ENCODE measurements at regions not wholly inside any gene's neighbourhood (a gene's known extent, or its start where the extent isn't known, plus 50 kb on each side); places are given as distances from the start of the nearest gene placed in this dataset.

DNA sequence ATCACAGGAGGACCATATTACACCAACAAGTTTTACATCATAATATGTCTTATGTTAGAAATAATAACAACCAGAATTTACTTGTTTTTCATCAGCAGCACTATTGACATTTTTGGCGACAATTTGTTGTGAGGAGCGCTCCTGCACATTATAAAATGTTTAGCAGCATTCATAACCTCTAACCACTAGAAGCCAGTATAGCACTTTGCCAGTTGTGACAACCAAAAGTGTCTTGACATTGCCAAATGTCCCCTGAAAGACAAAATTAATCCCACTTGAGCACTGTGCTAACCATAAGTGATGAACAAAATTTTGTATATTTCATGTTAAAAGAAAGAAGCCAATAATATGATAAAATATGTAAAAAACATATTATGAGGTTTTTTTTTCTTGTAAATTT, 356.9 kb upstream of the LMO3 start:
- peak; percentile 26 for DNase-seq

DNA sequence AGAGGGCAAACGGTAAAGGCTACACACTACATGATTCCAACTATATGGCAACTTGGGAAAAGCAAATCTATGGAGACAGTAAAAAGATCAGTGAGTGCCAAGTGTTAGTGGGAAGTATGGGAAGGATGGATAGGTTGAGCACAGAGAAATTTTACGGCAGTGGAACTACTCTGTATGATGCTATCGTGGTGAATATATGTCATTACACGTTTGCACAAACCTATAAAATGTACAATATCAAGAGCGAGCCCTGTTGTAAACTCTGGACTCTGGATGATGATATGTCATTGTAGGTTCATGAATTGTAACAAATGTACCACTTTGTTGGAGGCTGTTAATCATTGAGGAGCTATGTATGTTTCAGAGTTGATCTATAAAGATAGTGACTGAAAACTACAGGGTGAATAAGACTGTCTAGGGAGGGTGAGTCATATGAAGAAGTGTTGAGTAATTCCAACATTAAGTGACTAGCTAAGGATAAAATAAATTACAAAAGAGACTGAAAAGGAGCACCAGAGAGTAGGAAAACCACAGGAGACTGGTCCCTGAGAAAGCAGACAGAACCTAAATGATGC, 349.2 kb upstream of the LMO3 start:
- DNase-seq: peak; percentile 9

DNA sequence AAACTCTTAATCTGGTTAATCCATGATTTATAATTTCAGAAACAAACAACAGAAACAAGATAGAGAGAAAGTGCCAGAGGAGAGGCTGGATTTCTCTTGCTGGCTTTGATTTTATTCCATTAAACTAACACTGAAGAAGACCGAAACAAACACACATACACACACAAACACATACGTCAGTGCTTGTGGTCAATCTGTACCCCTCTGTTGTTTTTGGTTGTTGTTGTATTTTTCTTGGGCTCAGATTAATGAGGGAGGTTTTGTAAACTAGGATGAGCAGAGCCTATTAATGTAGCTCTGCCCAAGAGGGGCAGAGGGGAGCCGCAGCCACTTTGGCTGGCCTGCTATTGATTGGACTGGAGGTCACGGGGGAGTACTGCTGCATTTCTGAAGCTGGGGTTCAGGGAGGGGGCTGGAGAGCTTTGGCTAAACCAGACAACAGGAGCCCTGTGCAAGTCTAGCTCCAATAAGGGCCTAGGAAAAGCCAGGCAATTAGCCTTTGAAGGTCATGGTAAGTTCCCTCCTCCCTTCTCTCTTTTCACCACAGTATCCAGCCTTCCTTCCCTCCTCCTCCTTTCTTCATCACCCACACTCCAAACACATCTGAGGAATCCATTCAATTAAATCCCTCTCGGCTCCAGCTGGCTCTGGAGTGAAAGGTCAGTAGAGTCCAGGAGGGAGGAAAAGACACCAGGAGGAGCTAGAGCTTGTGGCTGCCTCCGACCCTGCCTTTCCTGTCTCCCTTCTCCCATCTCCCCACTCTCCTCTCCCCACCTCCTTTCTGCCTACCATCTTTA, 344.1 kb upstream of the LMO3 start:
- no peak for DNase-seq

- no peak for DNase-seq
These were observed 343.4 kb upstream of the LMO3 start for GRCh38 chr12:16949371-16949770.

- no peak for DNase-seq
These were observed 340.7 kb upstream of the LMO3 start for GRCh38 chr12:16946704-16947103.

DNA sequence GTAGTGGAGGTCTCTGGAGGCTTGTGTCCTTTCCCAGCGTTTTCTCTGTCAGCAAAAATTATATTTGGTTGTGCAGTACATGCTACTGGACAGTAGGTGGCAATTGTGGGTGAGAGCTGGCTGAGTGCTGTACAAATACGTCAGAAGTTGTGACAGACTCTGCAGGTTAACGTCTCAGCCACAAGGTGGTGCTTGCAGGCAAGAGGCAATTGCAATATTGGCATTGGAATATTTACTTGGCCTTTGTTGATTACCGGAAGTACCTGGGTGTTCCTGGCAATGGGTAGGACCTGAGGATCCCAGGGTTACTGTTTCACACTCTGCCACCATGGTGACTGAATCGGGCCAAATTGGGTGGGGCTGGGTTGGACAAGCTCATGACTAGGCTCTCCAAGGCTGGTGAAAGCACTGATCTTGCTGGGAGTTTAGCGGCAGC, 333.9 kb upstream of the LMO3 start:
- peak; percentile 99 for DNase-seq

GRCh38 chr12:16927259-16927658, 321.3 kb upstream of the LMO3 start:
- DNase-seq: no peak

GRCh38 chr12:16920451-16920850, 314.5 kb upstream of the LMO3 start:
- peak; percentile 53 for DNase-seq

DNA sequence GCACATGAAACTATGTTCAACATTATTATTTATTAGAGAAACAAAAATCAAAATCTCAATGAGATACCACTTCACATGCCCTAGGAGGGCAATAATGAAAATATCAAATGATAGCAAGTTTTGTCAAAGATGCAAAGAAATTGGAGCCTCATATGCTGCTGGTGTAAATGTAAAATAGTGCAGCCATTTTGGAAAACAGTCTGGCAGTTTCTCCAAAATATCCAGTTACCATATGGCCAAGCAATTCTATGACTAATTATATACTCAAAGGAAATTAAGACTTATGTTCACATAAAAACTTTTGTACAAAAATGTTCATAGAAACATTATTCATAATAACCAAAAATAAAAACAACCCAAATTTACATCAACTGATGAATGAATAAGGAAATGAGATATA, 313.6 kb upstream of the LMO3 start:
- no peak for DNase-seq

- no peak for DNase-seq
These were observed 308.9 kb upstream of the LMO3 start for GRCh38 chr12:16914853-16915252.

DNA sequence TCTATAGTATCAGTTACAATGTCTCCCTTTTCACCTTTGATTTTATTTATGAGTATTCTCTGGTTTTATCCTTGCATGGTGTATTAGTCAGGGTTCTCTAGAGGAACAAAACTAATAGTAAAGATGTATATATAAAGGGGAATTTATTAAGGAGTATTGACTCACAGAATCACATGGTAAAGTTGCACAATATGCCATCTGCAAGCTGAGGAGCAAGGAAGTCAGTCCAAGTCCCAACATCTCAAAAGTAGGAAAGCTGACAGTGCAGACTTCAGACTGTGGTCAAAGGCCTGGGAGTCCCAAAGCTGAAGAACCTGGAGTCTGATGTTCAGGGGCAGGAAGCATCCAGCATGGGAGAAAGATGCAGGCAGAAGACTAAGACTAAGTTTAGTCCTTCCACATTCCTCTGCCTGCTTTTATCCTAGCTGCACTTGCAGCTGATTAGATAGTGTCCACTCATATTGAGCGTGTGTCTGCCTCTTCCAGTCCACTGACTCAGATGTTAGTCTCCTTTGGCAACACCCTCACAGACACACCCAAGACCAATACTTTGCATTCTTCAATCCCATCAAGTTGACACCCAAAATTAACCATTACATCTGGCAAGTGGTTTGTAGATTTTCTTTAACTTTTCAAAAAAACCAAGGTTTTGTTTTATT, 308.0 kb upstream of the LMO3 start:
- no peak for DNase-seq

DNA sequence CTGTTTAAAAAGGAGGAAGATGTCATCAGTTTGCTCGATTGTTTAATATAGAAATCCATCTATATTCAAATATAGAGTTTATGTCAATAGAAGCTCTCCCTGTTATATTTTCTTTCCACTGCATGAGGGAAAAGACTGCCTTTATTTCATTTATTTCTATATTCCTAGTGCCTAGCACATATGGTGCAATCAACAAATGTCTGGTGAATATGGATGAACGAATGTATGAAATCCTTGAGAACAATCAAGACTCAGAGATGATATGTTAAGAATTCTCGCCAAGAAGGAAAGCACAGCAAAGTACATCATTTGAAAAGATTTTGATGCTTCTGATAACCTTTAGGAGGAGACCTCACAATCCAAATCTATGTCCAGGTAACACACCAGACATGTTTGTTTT, 296.0 kb upstream of the LMO3 start:
- DNase-seq: no peak

- no peak for DNase-seq
These were observed 287.5 kb upstream of the LMO3 start for GRCh38 chr12:16893426-16893825.

DNA sequence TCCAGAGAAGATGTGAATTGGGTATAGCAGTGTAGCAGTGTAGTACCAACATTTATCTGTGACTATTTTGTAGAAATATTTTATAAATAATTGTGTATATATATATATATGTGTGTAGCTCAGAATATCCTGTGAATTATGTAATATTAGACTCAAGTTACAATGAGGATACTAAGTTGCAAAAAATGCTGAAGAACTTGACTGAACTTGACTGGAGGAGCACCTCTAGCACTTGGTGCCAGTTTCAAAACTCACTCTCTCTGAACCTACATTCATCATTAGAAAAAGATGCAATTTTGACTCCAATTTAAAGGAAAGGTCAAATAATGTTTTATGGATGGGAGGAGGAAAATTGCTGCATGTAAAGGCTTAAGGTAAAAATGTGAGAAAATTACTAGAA, 285.7 kb upstream of the LMO3 start:
- DNase-seq: no peak

DNA sequence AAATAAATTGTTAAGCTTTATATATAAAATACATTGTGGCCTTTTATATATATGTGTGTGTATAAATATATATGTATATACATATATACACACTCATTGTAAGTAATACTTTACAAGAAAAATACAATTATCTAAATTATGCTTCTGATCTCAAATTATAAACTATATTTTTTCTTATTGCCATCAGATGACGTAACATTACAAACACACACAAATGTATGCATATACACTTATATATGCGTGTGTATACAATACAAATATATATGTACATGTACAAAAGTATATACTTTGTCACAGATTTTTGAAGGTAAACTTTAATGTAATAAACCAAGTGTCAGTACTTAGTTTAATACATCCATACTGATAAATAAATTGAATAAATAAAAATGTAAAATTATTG, 278.9 kb upstream of the LMO3 start:
- DNase-seq: no peak

DNA sequence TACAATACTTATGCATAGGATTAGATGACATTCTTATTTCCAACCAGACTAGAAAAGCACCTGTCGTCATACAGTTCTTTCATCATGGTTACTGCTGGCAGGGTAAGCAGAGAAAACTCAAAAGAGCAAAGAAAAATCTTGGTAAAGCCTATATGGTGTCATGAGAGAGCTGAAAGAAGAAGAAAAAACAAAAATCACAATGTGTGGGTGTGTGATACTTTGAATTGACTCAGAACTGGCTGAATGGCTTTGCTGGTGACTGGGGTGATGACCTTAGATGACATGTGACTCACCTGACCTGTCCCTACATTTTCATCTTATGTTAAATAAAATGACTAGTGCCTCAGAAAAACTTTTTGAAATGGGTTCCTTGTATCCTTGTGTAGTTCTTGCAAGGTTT, 278.1 kb upstream of the LMO3 start:
- DNase-seq: peak; percentile 25

DNA sequence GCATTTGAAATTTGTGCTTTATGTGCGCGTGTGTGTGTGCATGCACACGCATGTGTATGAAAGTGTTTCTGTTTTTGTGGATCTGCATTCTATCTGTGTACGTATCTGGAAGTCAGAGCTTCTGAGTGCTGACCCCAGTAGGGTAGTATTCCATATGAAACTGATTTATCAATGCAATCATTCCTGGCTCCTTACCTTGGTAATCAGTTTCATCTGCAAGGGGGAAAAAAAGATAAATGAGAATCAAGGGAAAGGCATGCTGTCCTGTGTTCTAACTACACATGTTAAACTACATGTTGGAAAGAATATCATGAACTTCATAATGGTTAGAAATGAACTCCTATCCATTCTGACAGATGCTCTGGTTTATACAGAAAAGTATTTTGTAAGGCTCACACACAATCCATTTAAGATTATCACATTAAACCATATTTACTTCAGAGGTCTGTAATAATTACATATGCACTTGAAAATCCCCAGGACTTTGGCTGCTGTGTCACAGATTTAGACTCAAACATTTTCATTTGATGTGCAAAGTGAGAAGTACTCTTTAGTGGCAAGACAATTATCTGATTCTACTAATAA, 276.1 kb upstream of the LMO3 start:
- no peak for DNase-seq

- no peak for DNase-seq
These were observed 274.9 kb upstream of the LMO3 start for GRCh38 chr12:16880864-16881285.

- no peak for DNase-seq
These were observed 264.9 kb upstream of the LMO3 start for GRCh38 chr12:16870845-16871244.

DNA sequence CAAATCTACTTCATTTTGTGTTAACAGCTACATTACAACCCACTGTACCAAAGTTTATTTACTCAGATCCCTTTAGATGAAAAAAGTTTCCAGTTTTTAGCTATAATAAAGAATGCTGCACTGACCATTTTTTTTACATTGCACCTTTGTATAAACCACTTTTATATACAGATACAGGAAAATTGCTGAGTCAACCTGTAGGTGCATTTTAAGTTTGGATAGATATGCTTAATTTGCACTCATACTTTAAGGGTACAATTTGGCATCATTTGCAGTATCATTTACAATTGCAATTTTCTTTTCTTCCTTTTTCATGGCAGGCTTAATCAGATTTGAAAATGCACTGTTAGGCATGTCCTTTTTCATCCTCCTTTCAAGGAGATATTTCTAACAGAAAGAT, 257.8 kb upstream of the LMO3 start:
- DNase-seq: no peak

DNA sequence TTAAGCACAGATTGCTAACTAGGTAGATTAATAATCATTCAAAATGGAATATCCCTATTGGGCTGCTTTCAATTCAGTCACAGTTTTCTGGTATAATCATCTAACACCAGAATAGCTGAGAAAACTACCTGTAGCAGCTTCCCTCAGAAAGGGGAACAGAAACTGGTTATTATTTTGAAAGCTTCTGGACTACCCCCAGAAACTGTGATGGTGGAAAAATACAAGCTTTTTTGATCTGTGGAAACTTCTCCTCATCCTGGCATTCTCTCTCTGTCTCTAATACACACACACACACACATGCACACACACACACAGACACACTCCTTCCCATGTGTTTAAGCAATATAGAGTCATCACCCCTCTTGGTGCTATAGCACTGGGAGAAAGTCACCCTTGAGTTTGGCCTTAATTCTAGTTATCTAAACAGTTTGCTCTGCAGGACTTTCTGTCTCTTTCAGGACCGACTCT, 251.5 kb upstream of the LMO3 start:
- DNase-seq: no peak

DNA sequence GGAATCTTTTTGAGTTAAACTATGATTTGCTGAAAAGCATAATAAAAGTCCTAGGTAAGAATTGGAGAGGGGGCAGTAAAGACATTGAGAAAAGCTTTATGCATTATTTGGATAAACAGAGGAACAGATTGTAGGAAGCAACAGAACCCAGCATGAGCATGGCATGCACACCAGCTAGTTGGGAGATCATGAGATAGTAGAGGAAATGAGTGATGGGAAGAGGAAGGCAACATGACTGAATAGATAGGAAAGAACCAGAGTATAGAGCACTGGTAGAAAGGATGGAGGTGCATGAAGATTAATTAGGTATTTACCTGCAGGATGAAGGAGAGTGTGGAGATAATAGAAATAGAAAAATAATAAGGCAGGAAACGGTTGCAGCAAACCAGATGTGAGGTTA, 248.5 kb upstream of the LMO3 start:
- no peak for DNase-seq

DNA sequence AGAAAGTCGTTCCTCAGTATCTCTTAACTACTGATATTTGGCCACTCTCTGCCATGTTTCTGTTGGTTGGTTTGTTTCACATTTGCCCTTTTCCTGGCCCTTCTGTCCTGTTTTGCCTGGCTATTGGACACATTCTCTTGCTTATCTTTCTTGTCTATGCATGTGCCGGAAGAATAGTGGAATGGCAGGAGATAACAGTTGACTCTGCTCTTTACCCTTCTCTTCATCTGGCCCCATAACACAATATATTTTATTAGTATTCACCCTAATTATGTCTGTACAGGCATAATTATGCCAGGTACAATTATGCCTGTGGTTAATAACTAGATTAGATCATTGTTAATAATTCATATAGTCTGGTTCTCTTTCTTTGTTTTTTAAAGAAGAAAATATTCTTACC, 243.5 kb upstream of the LMO3 start:
- no peak for DNase-seq

DNA sequence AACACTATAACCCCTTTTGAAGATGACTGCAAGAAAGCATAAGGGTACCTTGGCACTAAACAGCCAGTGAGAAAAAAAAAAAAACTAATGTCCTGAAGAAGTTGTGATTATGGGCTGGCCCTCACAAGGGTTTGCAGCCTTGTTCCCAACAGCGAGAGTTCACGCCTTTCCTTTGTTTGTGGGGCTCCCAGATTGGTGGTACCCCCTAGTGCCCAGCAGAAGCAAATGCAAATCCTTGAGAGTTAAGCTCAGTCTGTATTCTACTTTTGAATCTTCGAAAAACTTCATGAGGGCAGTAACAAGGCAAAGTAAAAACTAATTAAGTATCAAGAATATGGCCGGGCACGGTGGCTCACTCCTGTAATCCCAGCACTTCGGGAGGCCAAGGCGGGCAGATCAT, 238.9 kb upstream of the LMO3 start:
- DNase-seq: no peak

Data from DMS53 (cell line).